RPMI7951 (cell line): ENCODE measurements at regions not wholly inside any gene's neighbourhood (a gene's known extent, or its start where the extent isn't known, plus 50 kb on each side); places are given as distances from the start of the nearest gene placed in this dataset.

ENCODE experiments used
- DNase-seq: peaks from one replicate; pipeline ENCODE4 v3.0.0-alpha.2; 2012; ENCODE audit warnings: low read depth

DNA sequence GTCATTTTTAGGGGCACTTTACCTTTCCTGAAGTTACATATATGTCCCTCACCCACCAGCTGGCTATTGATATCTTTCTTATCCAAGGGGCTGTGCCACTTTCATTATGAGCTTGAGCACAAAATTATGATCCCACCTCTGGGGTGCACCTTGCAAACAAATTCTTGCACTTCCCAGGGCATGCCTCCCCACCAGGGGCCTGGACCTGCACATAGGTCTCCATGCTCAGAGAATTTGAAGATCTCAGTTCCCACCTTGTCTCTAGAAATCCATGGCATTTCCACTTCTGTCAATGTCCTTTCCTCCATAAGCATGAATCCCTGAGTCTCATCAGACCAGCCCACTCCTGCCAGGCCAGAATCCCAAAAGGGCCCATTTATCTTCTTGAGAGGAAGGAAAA, 449.1 kb upstream of the REG3G start:
- no peak for DNase-seq

DNA sequence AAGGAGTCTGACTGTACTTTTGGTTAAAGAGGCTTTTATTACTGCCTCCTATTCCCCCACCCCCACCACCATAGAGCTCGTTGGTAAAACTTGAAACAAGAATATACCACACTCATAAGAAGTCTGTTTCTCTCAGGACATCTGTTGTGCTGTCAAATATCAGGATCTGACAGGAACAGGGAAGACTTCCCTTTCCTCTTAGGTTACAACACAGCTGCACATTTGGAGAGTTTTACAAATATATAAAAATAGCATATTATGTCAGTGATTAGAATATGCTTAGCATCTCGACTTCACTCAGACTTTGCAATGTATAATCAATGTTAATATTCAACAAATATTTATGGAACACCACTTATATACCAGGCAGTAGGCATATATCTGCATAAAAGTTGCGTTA, 439.6 kb upstream of the REG3G start:
- DNase-seq, result no peak

- DNase-seq, result no peak
These were observed 439.2 kb upstream of the REG3G start for GRCh38 chr2:78586316-78586715.

GRCh38 chr2:78589871-78590270, 435.6 kb upstream of the REG3G start:
- no peak for DNase-seq

DNA sequence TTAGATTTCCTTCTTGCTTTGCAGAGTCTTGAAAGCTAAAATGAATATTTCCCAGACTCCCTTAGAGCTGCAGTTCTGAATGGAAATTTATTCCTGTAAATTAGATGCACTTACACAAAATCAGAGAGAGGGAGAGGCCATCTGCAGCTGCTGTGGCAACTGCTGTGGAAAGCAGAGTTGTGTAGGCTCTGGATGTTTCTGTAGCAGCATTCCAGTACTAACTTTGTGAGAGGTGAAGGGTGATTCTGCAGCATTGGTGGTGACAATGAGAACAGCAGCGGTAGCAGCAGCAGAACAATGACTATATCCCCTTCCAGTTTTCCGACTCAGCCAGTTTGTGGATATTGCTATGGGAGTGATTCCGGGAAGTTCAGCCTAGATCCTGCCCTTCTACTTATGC, 433.0 kb upstream of the REG3G start:
- no peak for DNase-seq

- DNase-seq, result no peak
These were observed 424.4 kb upstream of the REG3G start for GRCh38 chr2:78601113-78601512.

GRCh38 chr2:78602862-78603261, 422.6 kb upstream of the REG3G start:
- DNase-seq, result no peak

DNA sequence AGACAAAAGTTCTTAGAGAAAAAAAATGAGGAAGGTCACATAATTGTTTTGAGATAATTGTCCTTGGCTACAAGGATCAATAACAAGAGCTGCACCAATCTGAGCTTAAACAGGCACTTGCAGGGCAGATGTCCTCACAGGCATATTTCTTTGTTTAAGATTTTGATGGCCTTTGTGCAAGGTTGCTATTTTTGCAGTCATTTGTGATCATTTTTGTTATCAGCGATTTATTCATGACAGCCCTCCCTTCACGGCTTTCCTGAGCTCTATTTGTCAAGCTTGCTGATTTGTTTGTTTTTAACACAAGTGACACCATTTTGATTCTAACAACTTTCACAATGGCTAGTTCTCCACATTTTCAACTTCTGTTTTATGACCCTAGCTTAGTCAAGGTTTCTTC, 418.6 kb upstream of the REG3G start:
- no peak for DNase-seq

DNA sequence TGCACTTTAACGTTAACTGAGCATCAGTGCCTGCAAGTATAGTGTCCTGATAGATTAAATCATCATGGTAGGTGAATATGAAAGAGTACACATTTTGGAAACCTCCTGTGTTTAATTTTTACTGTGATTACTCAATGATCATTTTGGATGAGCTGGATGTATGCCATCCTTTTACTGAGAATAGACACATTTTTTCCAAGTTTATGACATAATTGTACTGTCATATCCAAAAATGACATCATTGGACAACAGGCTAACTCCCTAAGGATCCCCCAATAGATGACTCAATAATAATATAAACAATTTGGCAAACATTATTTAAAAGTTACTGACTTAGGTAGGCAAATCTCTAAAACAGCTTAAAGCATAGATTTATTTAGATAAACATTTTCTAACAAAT, 410.8 kb upstream of the REG3G start:
- DNase-seq, result no peak

DNA sequence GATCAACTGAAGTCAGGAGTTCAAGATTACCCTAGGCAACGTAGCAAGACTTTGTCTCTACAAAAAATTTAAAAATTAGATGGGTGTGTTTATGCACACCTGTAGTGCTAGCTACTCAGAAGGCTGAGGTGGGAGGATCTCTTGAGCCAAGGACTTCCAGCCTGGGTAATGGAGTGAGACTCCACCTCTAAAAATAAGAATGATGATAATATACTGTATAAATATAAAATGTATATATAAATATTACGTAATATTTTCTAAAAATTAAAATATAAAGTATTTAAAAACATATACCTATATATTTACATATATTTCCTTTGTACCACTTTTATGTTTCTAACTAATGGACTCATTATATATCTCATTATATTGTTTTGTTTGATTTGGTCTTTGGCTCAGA, 409.5 kb upstream of the REG3G start:
- no peak for DNase-seq

- no peak for DNase-seq
These were observed 391.1 kb upstream of the REG3G start for GRCh38 chr2:78634425-78634824.

- no peak for DNase-seq
These were observed 380.6 kb upstream of the REG3G start for GRCh38 chr2:78644854-78645253.

- no peak for DNase-seq
These were observed 378.8 kb upstream of the REG3G start for GRCh38 chr2:78646533-78647364.

DNA sequence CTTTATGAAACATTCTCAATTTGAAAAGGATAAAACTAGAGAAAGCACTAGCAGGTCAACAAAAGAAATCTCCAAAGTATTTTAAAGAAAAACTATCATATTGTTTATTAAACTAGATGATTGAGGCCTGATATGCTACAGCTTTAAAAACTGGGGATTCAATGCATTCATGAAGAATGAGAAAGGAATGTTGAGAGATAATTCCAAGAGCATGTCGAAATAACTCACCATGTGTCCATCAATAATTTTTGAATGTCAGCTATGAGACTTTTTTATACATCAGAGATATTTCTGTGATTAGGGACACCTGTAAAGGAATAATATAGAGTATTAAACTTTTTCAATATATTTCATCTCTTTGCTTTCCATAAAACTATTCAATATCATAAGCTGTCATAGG, 376.9 kb upstream of the REG3G start:
- DNase-seq, result no peak

GRCh38 chr2:78654941-78655340, 370.6 kb upstream of the REG3G start:
- no peak for DNase-seq

- DNase-seq, result no peak
These were observed 348.4 kb upstream of the REG3G start for GRCh38 chr2:78676921-78677696.

- no peak for DNase-seq
These were observed 347.7 kb upstream of the REG3G start for GRCh38 chr2:78677774-78678173.

DNA sequence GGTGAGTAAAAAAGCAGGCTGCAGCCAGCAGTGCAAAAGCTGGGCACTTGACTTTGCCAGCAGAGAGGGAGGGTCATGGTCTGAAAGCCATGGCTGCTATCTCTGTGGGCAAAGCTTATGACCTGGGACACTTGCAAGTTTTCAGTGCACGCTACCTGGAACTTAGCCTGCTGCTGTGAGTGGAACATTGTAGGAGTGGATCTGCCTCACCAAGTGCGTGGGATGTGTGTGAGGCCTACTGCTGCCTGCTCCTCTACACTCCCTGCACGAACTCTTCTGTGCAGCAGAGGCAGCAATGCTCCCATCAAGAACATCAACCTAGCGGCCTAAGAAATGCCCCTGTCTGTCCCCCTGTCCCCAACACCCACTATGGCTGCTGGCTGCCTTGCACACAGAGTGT, 344.1 kb upstream of the REG3G start:
- DNase-seq, result no peak

GRCh38 chr2:78682781-78683180, 342.7 kb upstream of the REG3G start:
- no peak for DNase-seq

GRCh38 chr2:78686625-78687153, 338.8 kb upstream of the REG3G start:
- no peak for DNase-seq

DNA sequence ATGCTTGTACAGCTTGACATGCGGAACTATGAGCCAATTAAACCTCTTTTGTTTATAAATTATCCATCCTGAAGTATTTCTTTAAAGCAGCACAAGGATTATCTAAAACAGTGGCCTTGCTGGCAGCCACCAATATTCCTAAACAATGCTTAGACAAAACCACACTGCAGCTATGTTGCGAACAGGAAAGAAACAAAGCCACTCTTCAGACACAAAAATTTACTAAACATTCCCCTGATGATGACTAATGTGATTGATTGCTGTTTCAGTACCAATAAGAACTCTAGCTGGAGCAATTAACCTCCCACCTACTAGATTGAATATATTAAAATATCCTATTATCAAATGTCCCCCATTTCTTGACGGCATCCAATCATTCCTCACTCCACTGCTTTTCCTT, 325.8 kb upstream of the REG3G start:
- no peak for DNase-seq

- DNase-seq, result no peak
These were observed 324.0 kb upstream of the REG3G start for GRCh38 chr2:78701546-78701945.

- no peak for DNase-seq
These were observed 317.6 kb upstream of the REG3G start for GRCh38 chr2:78707776-78708386.
